Activated T-helper 1 cell treated with anti-CD3 and anti-CD28 coated beads, Interleukin-12 subunit alpha, Interleukin-12 subunit beta, Interleukin-2, Interleukin-4 antibody, amounts not matched to agents 30 ng/mL and 10 ng/mL and 1 ng/mL, durations not matched to agents 14 hours and 24 hours and 36 hours (primary cell): ENCODE measurements at regions not wholly inside any gene's neighbourhood (a gene's known extent, or its start where the extent isn't known, plus 50 kb on each side); places are given as distances from the start of the nearest gene placed in this dataset.
"Not testable (repeated sequence)": the region's sequence is repeated elsewhere in the genome, so short reads cannot be mapped to it uniquely, and the experiment has no call there.

Experiments
- DNase-seq: peaks from one replicate; pipeline ENCODE4 v3.0.0; 2021; ENCODE audit warnings: low spot score
- H3K27ac Mint-ChIP-seq: one replicate; pipeline ENCODE4 v1.8.0; 2021; ENCODE audit warnings: mild to moderate bottlenecking, mixed read lengths
- H3K27me3 Mint-ChIP-seq: one replicate; pipeline ENCODE4 v1.8.0; 2022; ENCODE audit warnings: mild to moderate bottlenecking, moderate library complexity, mixed read lengths; ENCODE audit not compliant: insufficient read depth
- H3K36me3 Mint-ChIP-seq: one replicate; pipeline ENCODE4 v1.8.0; 2021; ENCODE audit warnings: low read depth, mixed read lengths
- H3K4me1 Mint-ChIP-seq: one replicate; pipeline ENCODE4 v1.8.0; 2021; ENCODE audit warnings: low read depth, mixed read lengths
- H3K4me3 Mint-ChIP-seq: one replicate; pipeline ENCODE4 v1.8.0; 2021; ENCODE audit warnings: mild to moderate bottlenecking, moderate library complexity, mixed read lengths
- H3K9me3 Mint-ChIP-seq: one replicate; pipeline ENCODE4 v1.8.0; 2021; ENCODE audit warnings: mixed read lengths
- intact Hi-C: fragments of 100-400 bp; cut with micrococcal nuclease; formaldehyde crosslinking; loops from one replicate; pipeline ENCODE4 v1.15.1; 2024

DNA sequence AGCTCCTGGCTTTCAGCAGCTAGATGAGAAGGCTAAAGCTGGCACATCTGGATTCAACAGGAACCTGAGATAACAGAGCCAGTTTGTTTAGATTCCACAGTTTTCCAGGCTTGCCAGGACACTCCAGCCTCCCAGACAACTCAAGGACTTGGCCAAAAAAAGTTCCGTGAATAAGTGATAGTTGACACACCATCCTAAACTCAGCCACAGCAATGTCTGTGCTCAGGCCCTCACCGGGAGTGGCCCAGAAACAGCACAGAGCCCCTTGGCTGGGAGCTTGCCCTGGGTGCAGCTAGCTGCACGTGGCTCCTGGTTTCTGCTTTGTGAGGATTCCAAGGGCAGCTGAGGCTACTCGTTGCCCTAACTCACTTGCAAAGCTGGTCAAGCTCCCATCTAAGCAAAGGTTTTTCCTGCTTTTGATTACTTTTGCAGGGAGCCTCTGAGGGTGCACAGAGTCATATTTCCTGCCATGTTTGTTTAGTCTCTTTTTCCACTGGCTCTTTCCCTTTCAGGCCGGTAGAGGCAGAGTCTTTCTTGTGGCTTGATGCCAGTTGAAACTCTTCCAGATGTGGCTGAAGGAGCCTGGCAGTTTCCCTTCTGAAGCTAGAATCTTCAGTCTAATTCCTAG is 118.3 kb upstream of the ECI2 start:
- Mint-ChIP-seq H3K9me3 (no peaks in the 10 kb centered on the region), H3K27me3 (no peaks in the 10 kb centered on the region), H3K4me1 (no peaks in the 10 kb centered on the region), H3K36me3 (no peaks in the 10 kb centered on the region), H3K27ac (no peak overlapping the region), H3K4me3 (no peak overlapping the region)
- intact Hi-C loops, result no loop called here
- no peak for DNase-seq

DNA sequence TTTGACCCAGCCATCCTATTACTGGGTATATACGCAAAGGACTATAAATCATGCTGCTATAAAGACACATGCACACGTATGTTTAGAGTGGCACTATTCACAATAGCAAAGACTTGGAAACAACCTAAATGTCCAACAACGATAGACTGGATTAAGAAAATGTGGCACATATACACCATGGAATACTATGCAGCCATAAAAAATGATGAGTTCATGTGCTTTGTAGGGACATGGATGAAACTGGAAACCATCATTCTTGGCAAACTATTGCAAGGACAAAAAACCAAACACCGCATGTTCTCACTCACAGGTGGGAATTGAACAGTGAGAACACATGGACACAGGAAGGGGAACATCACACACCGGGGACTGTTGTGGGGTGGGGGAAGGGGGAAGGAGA is 117.1 kb upstream of the ECI2 start:
- H3K27me3 Mint-ChIP-seq, H3K4me3 Mint-ChIP-seq, intact Hi-C loops, H3K4me1 Mint-ChIP-seq, DNase-seq, H3K27ac Mint-ChIP-seq, H3K9me3 Mint-ChIP-seq, H3K36me3 Mint-ChIP-seq: not testable (repeated sequence)

DNA sequence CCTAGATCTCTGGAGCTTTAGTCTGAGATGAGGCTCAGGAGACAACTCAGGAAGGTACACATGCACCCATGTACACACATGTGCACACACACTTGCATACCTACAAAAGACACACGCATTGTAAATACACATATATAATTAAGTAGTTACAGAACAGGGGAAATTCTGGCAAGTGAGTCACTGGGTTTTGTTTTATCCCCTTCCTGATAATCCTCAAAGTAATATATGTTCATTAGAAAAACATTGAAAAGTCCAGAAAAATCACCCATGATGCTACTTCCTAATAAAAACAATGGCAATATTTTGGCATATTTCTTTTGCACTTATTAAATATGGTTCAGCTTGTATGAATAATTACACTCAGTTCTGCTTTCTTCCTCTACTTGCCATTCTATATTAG is 115.3 kb upstream of the ECI2 start:
- H3K27me3 Mint-ChIP-seq, result no peaks in the 10 kb centered on the region
- H3K27ac Mint-ChIP-seq, result no peak overlapping the region
- H3K36me3 Mint-ChIP-seq, result no peaks in the 10 kb centered on the region
- peaks cover 6% of the 10 kb centered on the region for H3K9me3 Mint-ChIP-seq
- intact Hi-C loops, result no loop called here
- H3K4me1 Mint-ChIP-seq, result no peaks in the 10 kb centered on the region
- no peak overlapping the region for H3K4me3 Mint-ChIP-seq
- no peak for DNase-seq

DNA sequence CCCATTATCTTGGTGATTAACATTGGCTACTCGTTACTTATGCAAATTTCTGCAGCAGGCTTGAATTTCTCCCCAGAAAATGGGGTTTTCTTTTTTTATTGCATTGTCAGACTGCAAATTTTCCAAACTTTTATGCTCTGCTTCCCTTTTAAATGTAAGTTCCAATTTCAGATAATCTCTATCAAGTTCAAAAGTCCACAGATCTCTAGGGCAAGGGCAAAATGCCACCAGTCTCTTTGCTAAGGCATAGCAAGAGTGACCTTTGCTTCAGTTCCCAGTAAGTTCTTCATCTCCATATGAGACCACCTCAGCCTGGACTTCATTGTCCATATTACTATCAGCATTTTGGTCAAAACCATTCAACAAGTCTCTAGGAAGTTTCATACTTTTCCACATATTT is 108.5 kb upstream of the ECI2 start:
- peaks cover 20% of the 10 kb centered on the region for H3K9me3 Mint-ChIP-seq
- intact Hi-C loops, H3K27ac Mint-ChIP-seq: not testable (repeated sequence)

DNA sequence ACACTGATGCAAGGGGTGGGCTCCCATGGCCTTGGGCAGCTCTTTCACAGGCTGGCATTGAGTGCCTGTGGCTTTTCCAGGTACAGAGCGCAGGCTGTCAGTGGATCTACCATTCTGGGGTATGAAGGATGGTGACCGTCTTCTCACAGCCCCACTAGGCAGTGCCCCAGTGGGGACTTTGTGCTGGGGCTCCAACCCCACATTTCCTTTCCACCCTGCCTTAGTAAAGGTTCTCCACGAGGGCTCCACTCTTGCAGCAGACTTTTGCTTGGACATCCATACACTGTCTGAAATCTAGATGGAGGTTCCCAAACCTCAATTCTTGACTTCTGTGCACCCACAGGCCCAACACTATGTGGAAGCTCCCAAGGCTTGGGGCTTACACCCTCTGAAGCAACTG is 107.9 kb upstream of the ECI2 start:
- Mint-ChIP-seq H3K4me1 (no peaks in the 10 kb centered on the region), H3K4me3 (no peak overlapping the region), H3K27me3 (peaks cover 3% of the 10 kb centered on the region), H3K36me3 (no peaks in the 10 kb centered on the region), H3K27ac (no peak overlapping the region), H3K9me3 (peaks cover 16% of the 10 kb centered on the region)
- intact Hi-C loops, result no loop called here
- DNase-seq, result no peak

More for the DNA sequence above, 108.5 kb upstream of the ECI2 start:
- not testable (repeated sequence) for H3K4me1 Mint-ChIP-seq, H3K36me3 Mint-ChIP-seq, DNase-seq, H3K27me3 Mint-ChIP-seq, H3K4me3 Mint-ChIP-seq

DNA sequence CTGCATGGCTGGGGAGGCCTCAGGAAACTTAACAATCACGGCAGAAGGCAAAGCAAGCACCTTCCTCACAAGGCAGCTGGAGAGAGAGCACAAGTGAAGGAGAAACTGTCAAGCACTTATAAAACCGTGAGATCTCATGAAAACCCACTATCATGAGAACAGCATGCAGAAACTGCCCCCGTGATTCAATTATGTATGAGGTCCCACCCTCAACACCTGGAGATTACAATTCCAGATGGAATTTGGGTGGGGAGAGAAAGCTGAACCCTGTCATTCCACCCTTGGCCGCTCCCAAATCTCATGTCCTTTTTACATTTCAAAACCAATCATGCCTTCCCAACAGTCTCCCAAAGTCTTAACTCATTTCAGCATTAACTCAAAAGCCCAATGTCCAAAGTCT is 107.2 kb upstream of the ECI2 start:
- no peaks in the 10 kb centered on the region for H3K36me3 Mint-ChIP-seq
- H3K4me3 Mint-ChIP-seq, result no peak overlapping the region

DNA sequence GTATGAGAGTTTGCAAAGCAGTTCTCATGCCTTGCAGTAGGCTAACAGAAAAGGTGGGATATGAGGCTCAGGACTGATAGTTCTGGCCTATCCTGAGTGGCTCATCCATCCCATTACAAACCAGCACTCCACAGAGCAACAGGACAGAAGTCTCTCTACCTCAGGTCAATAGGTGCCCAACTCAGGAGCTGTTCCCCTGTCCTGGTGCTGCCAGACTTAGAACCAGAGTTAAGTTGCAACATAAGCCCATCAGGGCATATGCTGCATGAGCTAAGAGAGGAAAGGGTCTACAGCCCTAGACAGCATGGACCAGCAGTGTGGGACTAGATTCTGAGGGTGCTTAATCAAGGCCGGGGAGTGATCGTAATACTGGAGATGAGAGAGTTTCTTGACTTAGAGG is 104.8 kb upstream of the ECI2 start:
- no peaks in the 10 kb centered on the region for H3K36me3 Mint-ChIP-seq
- peaks cover 3% of the 10 kb centered on the region for H3K27me3 Mint-ChIP-seq
- no peak overlapping the region for H3K4me3 Mint-ChIP-seq
- peaks cover 14% of the 10 kb centered on the region for H3K9me3 Mint-ChIP-seq
- DNase-seq, result no peak
- H3K4me1 Mint-ChIP-seq, result no peaks in the 10 kb centered on the region
- no peak overlapping the region for H3K27ac Mint-ChIP-seq
- intact Hi-C loops, result no loop called here

More for the DNA sequence above, 107.2 kb upstream of the ECI2 start:
- no peak for DNase-seq
- Mint-ChIP-seq H3K9me3 (peaks cover 14% of the 10 kb centered on the region), H3K27me3 (peaks cover 3% of the 10 kb centered on the region), H3K27ac (no peak overlapping the region), H3K4me1 (no peaks in the 10 kb centered on the region)
- intact Hi-C loops, result no loop called here

DNA sequence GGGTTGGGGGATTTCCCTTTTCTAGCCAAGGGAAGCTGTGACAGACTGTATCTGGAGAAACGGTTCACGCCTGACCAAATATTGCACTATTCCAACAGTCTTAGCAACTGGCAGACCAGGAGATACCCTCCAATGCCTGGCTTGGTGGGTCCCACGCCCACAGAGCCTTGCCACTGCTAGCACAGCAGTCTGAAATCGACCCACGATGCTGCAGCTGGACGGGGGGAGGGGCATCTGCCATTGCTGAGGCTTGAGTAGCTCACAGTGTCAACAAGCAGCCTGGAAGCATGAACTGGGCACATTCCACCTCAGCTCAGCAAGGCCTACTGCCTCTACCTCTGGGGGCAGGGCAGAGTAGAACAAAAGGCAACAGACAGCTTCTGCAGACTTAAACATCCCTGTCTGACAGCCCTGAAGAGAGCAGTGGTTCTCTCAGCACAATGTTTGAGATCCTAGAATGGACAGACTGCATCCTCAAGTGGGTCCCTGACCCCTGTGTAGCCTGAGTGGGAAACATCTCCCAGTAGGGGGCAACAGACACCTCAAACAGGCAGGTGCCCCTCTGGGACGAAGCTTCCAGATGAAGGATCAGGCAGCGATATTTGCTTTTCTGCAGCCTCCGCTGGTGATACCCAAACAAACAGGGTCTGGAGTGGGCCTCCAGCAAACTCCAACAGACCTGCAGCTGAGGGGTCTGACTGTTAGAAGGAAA is 89.9 kb upstream of the ECI2 start:
- intact Hi-C loops, result no loop called here
- Mint-ChIP-seq H3K27ac (no peak overlapping the region), H3K27me3 (no peaks in the 10 kb centered on the region), H3K9me3 (peaks cover 6% of the 10 kb centered on the region), H3K36me3 (no peaks in the 10 kb centered on the region), H3K4me3 (no peak overlapping the region), H3K4me1 (no peaks in the 10 kb centered on the region)
- DNase-seq, result no peak

DNA sequence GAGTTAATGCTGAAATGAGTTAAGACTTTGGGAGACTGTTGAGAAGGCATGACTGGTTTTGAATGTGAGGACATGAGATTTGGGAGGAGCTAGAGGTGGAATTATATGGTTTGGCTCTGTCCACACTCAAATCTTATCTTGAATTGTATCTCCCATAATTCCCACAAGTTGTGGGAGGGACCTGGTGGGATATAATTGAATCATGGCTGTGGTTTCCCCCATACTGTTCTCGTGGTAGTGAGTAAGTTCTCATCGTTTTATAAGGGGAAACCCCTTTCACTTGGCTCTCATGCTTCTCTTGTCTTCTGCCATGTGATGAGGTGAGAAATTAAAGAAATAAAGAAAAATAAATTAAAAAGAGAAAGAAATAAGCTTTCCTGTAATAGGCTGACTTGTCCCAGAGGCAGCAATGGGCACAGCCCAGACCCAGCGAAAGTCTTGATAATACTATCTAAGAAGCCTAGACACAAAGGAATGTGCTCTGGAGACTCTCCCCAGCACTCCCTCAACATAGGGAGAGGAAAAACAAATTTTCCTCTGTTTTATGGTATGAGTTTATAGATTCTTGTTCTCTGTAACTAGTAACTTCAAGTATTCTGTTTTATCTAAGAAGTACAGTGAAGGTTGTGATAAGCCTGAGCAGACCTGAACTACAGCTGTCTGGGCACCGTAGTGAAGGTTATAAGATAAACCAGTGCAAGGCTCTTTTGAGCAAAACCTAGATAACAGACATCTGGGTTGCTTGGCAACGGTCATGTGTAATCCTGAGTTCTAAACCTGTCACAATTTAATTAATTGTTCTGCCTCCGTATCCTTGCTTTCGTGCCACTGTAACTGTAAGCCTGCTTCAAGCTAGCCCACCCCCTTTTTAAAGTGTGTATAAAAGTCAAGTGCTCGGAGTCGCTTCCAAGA is 88.9 kb upstream of the ECI2 start:
- intact Hi-C loops, result no loop called here
- H3K4me3 Mint-ChIP-seq, result no peak overlapping the region
- no peaks in the 10 kb centered on the region for H3K36me3 Mint-ChIP-seq
- H3K4me1 Mint-ChIP-seq, result no peaks in the 10 kb centered on the region
- no peak for DNase-seq
- no peak overlapping the region for H3K27ac Mint-ChIP-seq
- H3K27me3 Mint-ChIP-seq, result no peaks in the 10 kb centered on the region
- peaks cover 8% of the 10 kb centered on the region for H3K9me3 Mint-ChIP-seq

DNA sequence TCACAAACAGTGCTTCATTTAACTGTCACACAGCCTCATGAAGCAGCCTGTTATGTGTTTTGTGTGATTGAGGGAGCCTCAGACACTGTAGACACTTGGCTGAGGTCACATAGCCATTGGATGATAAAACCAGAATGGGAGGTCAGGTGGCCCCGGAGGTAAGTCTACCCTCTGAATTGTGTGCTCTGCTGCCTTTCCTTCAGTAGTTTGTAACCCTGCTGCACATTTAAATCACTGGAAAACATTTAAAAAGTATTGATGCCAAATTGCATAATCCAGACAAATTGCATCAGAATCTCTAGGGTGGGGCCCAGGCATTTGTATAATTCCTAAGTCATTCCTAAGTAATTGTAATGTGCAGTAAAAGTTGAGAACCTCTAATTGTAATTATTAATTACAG is 85.2 kb upstream of the ECI2 start:
- Mint-ChIP-seq H3K27me3 (no peaks in the 10 kb centered on the region), H3K4me3 (no peak overlapping the region), H3K9me3 (peaks cover 22% of the 10 kb centered on the region), H3K27ac (no peak overlapping the region), H3K36me3 (no peaks in the 10 kb centered on the region), H3K4me1 (no peaks in the 10 kb centered on the region)
- intact Hi-C loops, result no loop called here
- DNase-seq, result no peak

DNA sequence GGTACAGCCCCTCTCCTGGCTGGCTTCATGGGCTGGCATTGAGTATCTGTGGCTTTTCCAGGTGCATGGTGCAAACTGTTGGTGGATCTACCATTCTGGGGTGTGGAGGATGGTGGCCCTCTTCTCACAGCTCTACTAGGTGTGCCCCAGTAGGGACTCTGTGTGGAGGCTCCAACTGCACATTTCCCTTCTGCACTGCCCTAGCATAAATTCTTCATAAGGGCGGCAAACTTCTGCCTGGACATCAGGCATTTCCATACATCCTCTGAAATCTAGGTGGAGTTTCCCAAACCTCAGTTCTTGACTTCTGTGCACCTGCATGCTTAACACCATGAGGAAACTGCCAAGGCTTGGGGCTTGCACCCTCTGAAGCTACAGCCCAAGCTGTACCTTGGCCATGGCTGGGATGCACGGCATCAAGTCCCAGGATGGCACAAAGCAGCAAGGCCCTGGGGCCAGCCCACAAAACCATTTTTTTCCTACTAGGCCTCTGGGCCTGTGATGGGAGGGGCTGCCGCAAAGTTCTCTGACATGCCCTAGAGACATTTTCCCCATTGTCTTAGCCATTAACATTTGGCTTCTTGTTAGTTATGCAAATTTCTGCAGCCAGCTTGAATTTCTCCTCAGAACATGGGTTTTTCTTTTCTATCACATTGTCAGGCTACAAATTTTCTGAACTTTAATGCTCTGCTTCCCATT is 83.4 kb upstream of the ECI2 start:
- DNase-seq, H3K27ac Mint-ChIP-seq, H3K4me1 Mint-ChIP-seq, intact Hi-C loops, H3K27me3 Mint-ChIP-seq, H3K36me3 Mint-ChIP-seq, H3K4me3 Mint-ChIP-seq: not testable (repeated sequence)
- peaks cover 38% of the 10 kb centered on the region for H3K9me3 Mint-ChIP-seq

DNA sequence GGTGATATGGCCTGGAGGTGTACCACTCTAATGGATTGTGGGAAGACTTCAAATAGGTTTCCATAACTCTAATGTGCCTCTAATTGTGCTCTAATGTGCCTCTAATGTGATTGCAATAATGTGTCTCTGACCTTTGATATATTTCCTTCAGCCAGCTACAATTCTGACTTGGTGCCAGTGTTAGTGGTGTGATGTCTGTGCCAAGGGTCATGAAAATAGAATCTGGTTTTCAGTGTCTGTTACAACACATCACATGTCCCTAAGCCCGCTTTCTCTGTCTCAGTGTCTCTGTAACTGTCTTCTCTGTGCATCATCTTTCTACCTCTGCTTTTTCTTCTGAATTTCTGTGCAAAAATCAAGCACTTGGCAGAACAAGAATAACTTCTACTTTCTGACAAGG is 77.2 kb upstream of the ECI2 start:
- Mint-ChIP-seq H3K27ac (no peak overlapping the region), H3K27me3 (no peaks in the 10 kb centered on the region)

More for the DNA sequence above, 77.2 kb upstream of the ECI2 start:
- Mint-ChIP-seq H3K36me3 (no peaks in the 10 kb centered on the region), H3K9me3 (peaks cover 41% of the 10 kb centered on the region), H3K4me1 (peaks cover 20% of the 10 kb centered on the region), H3K4me3 (no peak overlapping the region)
- DNase-seq, result no peak
- intact Hi-C loops, result no loop called here
